SK-N-SH (cell line): ENCODE measurements at regions not wholly inside any gene's neighbourhood (a gene's known extent, or its start where the extent isn't known, plus 50 kb on each side); places are given as distances from the start of the nearest gene placed in this dataset.

ENCODE experiments used
- EP300 ChIP-seq, 2 experiments: IDR thresholded peaks; 2 replicates each; pipeline versions ENCODE4 v1.4.0 to v1.6.1; 2012; ENCODE audit warnings: borderline replicate concordance in 1 of 2, low read depth in 1 of 2, low read length in 1 of 2
- EZH2phosphoT487 ChIP-seq: fragments of 200-600 bp; sonication (generic); IDR thresholded peaks from 2 replicates; pipeline ENCODE4 v1.6.1; 2017; ENCODE audit warnings: low read depth, mixed run types, mild to moderate bottlenecking, antibody characterized with exemption, moderate library complexity, borderline replicate concordance
- GABPA ChIP-seq: IDR thresholded peaks from 2 replicates; pipeline ENCODE4 v1.4.0; 2012; ENCODE audit warnings: low read depth, mild to moderate bottlenecking
- JUND ChIP-seq: IDR thresholded peaks from 2 replicates; pipeline ENCODE4 v1.4.0; 2012

GRCh38 chr1:79457562-79458224, 451.2 kb upstream of the ADGRL4 start:
- TF ChIP-seq EZH2phosphoT487 = no peak
- no peak for TF ChIP-seq EP300 (IDR thresholded peaks at IDR 0.05; ENCODE audit: borderline replicate concordance in 1 of 2, low read depth in 1 of 2, low read length in 1 of 2)
- no peak for TF ChIP-seq JUND
- TF ChIP-seq GABPA = no peak
